HCT116 (cell line): ENCODE measurements at regions not wholly inside any gene's neighbourhood (a gene's known extent, or its start where the extent isn't known, plus 50 kb on each side); places are given as distances from the start of the nearest gene placed in this dataset.

ENCODE experiments used
- ATF3 ChIP-seq: IDR thresholded peaks from 2 replicates; pipeline ENCODE4 v1.6.1; 2012
- CTCF ChIP-seq, 3 experiments: fragments of 200-600 bp in 1 of 3; sonication (generic) in 1 of 3; IDR thresholded peaks in 2 of 3; conservative IDR thresholded peaks in 1 of 3; 2 replicates each; pipeline ENCODE4 v1.5.1; 2012 to 2017; ENCODE audit warnings: low read depth in 2 of 3, low read length in 2 of 3, antibody characterized with exemption in 1 of 3, borderline replicate concordance in 1 of 3, control low read depth in 1 of 3, mild to moderate bottlenecking in 1 of 3, mixed read lengths in 1 of 3, mixed run types in 1 of 3, moderate library complexity in 1 of 3; ENCODE audit not compliant: insufficient read depth in 1 of 3
- EZH2 ChIP-seq: fragments of 200-600 bp; sonication (generic); IDR thresholded peaks from 2 replicates; pipeline ENCODE4 v1.6.1; 2017; ENCODE audit warnings: antibody characterized with exemption, mixed run types
- EZH2phosphoT487 ChIP-seq: fragments of 200-600 bp; IDR thresholded peaks from 2 replicates; pipeline ENCODE4 v1.6.1; 2018; ENCODE audit warnings: antibody characterized with exemption, borderline replicate concordance
- JUND ChIP-seq: IDR thresholded peaks from 2 replicates; pipeline ENCODE4 v1.6.1; 2012
- MAX ChIP-seq: IDR thresholded peaks from 2 replicates; pipeline ENCODE4 v1.6.1; 2012
- POLR2A ChIP-seq: IDR thresholded peaks from 2 replicates; pipeline ENCODE4 v1.7.0; 2011; ENCODE audit warnings: borderline replicate concordance; ENCODE audit not compliant: insufficient read depth, insufficient read length; ENCODE audit errors: extremely low read depth
- POLR2AphosphoS5 ChIP-seq: IDR thresholded peaks from 2 replicates; pipeline ENCODE4 v1.6.1; 2011; ENCODE audit warnings: mild to moderate bottlenecking, low read depth, low read length, moderate library complexity
- REST ChIP-seq: IDR thresholded peaks from 2 replicates; pipeline ENCODE4 v1.6.1; 2012; ENCODE audit warnings: low read depth
- SIN3A ChIP-seq: IDR thresholded peaks from 2 replicates; pipeline ENCODE4 v1.6.1; 2012; ENCODE audit warnings: low read depth
- YY1 ChIP-seq: IDR thresholded peaks from 2 replicates; pipeline ENCODE4 v1.6.1; 2011; ENCODE audit warnings: low read length, low read depth, moderate library complexity, mild to moderate bottlenecking; ENCODE audit not compliant: insufficient replicate concordance; ENCODE audit errors: extremely low read depth

GRCh38 chr9:105830461-105830860 lies 136.1 kb downstream of the TMEM38B start:
- TF ChIP-seq POLR2AphosphoS5 (no peak), SIN3A (no peak), CTCF (IDR thresholded peaks at IDR 0.05 in 2 of 3, conservative IDR thresholded peaks at IDR 0.05 in 1 of 3; ENCODE audit: borderline replicate concordance in 1 of 3, insufficient read depth in 1 of 3, low read depth in 2 of 3, low read length in 2 of 3) (no peak), POLR2A (no peak), EZH2 (no peak), YY1 (no peak), EZH2phosphoT487 (no peak), REST (no peak), JUND (no peak), MAX (no peak), ATF3 (no peak)
